HepG2 (cell line): ENCODE measurements at regions not wholly inside any gene's neighbourhood (a gene's known extent, or its start where the extent isn't known, plus 50 kb on each side); places are given as distances from the start of the nearest gene placed in this dataset.

ENCODE experiments used
- BCL3 ChIP-seq: sonication (generic); formaldehyde crosslinking; IDR thresholded peaks from 2 replicates; pipeline ENCODE4 v1.5.1; 2020; ENCODE audit warnings: mild to moderate bottlenecking, missing genetic modification reagents, moderate library complexity
- EP300 ChIP-seq, 3 experiments: sonication (generic) in 1 of 3; formaldehyde crosslinking in 1 of 3; IDR thresholded peaks; 2 replicates each; pipeline versions ENCODE4 v1.5.1 to v1.6.1; 2011 to 2020; ENCODE audit warnings: low read depth in 2 of 3, low read length in 2 of 3, borderline replicate concordance in 1 of 3, improper control_type of control experiment in 1 of 3, mild to moderate bottlenecking in 1 of 3, missing genetic modification reagents in 1 of 3, moderate library complexity in 1 of 3
- EZH2 ChIP-seq: conservative IDR thresholded peaks from 2 replicates; pipeline ENCODE4 v1.6.1; 2012; ENCODE audit warnings: mild to moderate bottlenecking, low read depth, low read length, moderate library complexity
- HNRNPL ChIP-seq: fragments of 200-400 bp; formaldehyde crosslinking; IDR thresholded peaks from 2 replicates; pipeline ENCODE4 v1.6.1; 2017; ENCODE audit warnings: mild to moderate bottlenecking, low read depth, low read length
- MAFK ChIP-seq, 2 experiments: IDR thresholded peaks in 1 of 2; conservative IDR thresholded peaks in 1 of 2; 2 replicates each; pipeline ENCODE4 v1.6.1; 2011; ENCODE audit warnings: improper control_type of control experiment in 2 of 2, low read length in 2 of 2
- NCOR1 ChIP-seq: fragments of 200-600 bp; sonication (generic); IDR thresholded peaks from 2 replicates; pipeline ENCODE4 v1.7.0; 2017; ENCODE audit warnings: antibody characterized with exemption, low read length, borderline replicate concordance
- POLR2AphosphoS2 ChIP-seq: IDR thresholded peaks from 2 replicates; pipeline ENCODE4 v1.6.1; 2011; ENCODE audit warnings: low read depth, low read length, improper control_type of control experiment
- TF ChIP-seq, protein P1 (sequence below): sonication (generic); formaldehyde crosslinking; IDR thresholded peaks from 2 replicates; pipeline ENCODE4 v1.5.1; 2020; ENCODE audit warnings: mild to moderate bottlenecking, missing genetic modification reagents, borderline replicate concordance
- TF ChIP-seq, protein P2 (sequence below): sonication (generic); formaldehyde crosslinking; IDR thresholded peaks from 2 replicates; pipeline ENCODE4 v1.5.0; 2020; ENCODE audit warnings: mild to moderate bottlenecking, missing genetic modification reagents, moderate library complexity
- TF ChIP-seq, protein P3 (sequence below): sonication (generic); formaldehyde crosslinking; IDR thresholded peaks from 2 replicates; pipeline ENCODE4 v1.4.0; 2020; ENCODE audit warnings: missing genetic modification reagents
- TF ChIP-seq, protein P4 (sequence below): sonication (generic); formaldehyde crosslinking; IDR thresholded peaks from 2 replicates; pipeline ENCODE4 v1.4.0; 2020; ENCODE audit warnings: missing genetic modification reagents, borderline replicate concordance

DNA sequence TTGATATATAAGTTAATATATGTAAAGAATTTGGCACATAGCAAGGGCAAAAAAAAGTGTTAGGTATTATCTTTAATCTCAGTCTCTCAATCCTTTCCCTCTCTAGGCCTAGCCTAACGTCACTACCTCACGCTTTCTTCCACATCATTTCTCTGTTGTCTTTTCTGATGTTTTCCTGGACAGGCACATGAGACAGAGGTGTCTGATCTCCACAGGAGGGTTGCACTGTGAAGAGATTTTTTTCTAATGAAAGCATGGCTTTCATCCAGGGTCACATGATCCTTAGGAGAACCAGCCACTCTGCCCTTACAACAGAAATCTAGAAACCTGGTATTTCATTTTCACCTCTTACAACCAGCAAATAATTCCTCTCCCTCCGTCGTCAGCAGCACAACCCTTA lies 1268.3 kb downstream of the XPNPEP1 start:
- TF ChIP-seq MAFK (conservative IDR thresholded peaks at IDR 0.05 in 1 of 2, IDR thresholded peaks at IDR 0.05 in 1 of 2; ENCODE audit: low read length in 2 of 2) (no peak), EP300 (IDR thresholded peaks at IDR 0.05; ENCODE audit: low read depth in 2 of 2, low read length in 2 of 2) (no peak), EP300 (CRISPR knock-in tag; IDR thresholded peaks at IDR 0.05; ENCODE audit: borderline replicate concordance) (no peak), HNRNPL (no peak), BCL3 (CRISPR knock-in tag) (no peak), POLR2AphosphoS2 (no peak), NCOR1 (no peak), EZH2 (no peak)
- TF ChIP-seq, protein P1, sequence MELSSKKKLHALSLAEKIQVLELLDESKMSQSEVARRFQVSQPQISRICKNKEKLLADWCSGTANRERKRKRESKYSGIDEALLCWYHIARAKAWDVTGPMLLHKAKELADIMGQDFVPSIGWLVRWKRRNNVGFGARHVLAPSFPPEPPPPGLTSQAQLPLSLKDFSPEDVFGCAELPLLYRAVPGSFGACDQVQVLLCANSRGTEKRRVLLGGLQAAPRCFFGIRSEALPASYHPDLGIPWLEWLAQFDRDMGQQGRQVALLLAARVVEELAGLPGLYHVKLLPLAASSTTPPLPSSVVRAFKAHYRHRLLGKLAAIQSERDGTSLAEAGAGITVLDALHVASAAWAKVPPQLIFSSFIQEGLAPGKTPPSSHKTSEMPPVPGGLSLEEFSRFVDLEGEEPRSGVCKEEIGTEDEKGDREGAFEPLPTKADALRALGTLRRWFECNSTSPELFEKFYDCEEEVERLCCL (CRISPR knock-in tag): no peak
- TF ChIP-seq, protein P2, sequence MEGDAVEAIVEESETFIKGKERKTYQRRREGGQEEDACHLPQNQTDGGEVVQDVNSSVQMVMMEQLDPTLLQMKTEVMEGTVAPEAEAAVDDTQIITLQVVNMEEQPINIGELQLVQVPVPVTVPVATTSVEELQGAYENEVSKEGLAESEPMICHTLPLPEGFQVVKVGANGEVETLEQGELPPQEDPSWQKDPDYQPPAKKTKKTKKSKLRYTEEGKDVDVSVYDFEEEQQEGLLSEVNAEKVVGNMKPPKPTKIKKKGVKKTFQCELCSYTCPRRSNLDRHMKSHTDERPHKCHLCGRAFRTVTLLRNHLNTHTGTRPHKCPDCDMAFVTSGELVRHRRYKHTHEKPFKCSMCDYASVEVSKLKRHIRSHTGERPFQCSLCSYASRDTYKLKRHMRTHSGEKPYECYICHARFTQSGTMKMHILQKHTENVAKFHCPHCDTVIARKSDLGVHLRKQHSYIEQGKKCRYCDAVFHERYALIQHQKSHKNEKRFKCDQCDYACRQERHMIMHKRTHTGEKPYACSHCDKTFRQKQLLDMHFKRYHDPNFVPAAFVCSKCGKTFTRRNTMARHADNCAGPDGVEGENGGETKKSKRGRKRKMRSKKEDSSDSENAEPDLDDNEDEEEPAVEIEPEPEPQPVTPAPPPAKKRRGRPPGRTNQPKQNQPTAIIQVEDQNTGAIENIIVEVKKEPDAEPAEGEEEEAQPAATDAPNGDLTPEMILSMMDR (CRISPR knock-in tag): no peak
- TF ChIP-seq, protein P3, sequence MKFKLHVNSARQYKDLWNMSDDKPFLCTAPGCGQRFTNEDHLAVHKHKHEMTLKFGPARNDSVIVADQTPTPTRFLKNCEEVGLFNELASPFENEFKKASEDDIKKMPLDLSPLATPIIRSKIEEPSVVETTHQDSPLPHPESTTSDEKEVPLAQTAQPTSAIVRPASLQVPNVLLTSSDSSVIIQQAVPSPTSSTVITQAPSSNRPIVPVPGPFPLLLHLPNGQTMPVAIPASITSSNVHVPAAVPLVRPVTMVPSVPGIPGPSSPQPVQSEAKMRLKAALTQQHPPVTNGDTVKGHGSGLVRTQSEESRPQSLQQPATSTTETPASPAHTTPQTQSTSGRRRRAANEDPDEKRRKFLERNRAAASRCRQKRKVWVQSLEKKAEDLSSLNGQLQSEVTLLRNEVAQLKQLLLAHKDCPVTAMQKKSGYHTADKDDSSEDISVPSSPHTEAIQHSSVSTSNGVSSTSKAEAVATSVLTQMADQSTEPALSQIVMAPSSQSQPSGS: no peak
- TF ChIP-seq, protein P4, sequence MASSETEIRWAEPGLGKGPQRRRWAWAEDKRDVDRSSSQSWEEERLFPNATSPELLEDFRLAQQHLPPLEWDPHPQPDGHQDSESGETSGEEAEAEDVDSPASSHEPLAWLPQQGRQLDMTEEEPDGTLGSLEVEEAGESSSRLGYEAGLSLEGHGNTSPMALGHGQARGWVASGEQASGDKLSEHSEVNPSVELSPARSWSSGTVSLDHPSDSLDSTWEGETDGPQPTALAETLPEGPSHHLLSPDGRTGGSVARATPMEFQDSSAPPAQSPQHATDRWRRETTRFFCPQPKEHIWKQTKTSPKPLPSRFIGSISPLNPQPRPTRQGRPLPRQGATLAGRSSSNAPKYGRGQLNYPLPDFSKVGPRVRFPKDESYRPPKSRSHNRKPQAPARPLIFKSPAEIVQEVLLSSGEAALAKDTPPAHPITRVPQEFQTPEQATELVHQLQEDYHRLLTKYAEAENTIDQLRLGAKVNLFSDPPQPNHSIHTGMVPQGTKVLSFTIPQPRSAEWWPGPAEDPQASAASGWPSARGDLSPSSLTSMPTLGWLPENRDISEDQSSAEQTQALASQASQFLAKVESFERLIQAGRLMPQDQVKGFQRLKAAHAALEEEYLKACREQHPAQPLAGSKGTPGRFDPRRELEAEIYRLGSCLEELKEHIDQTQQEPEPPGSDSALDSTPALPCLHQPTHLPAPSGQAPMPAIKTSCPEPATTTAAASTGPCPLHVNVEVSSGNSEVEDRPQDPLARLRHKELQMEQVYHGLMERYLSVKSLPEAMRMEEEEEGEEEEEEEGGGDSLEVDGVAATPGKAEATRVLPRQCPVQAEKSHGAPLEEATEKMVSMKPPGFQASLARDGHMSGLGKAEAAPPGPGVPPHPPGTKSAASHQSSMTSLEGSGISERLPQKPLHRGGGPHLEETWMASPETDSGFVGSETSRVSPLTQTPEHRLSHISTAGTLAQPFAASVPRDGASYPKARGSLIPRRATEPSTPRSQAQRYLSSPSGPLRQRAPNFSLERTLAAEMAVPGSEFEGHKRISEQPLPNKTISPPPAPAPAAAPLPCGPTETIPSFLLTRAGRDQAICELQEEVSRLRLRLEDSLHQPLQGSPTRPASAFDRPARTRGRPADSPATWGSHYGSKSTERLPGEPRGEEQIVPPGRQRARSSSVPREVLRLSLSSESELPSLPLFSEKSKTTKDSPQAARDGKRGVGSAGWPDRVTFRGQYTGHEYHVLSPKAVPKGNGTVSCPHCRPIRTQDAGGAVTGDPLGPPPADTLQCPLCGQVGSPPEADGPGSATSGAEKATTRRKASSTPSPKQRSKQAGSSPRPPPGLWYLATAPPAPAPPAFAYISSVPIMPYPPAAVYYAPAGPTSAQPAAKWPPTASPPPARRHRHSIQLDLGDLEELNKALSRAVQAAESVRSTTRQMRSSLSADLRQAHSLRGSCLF (CRISPR knock-in tag): no peak
